Keratinocyte (primary cell): ENCODE measurements at regions not wholly inside any gene's neighbourhood (a gene's known extent, or its start where the extent isn't known, plus 50 kb on each side); places are given as distances from the start of the nearest gene placed in this dataset.

Experiments
- CTCF ChIP-seq, 3 experiments: IDR thresholded peaks in 1 of 3; conservative IDR thresholded peaks in 1 of 3; optimal IDR thresholded peaks in 1 of 3; 2 replicates in 2 of 3; 3 replicates in 1 of 3; pipeline versions ENCODE3 to v1.5.1; 2011; ENCODE audit warnings: low read length in 3 of 3, mild to moderate bottlenecking in 3 of 3, moderate library complexity in 2 of 3, control low read depth in 1 of 3, inconsistent platforms in 1 of 3; ENCODE audit not compliant: insufficient read depth in 2 of 3; ENCODE audit errors: extremely low read depth in 1 of 3
- EZH2 ChIP-seq: IDR thresholded peaks from one replicate; pipeline ENCODE4 v1.6.1; 2012; ENCODE audit warnings: inconsistent platforms, mild to moderate bottlenecking, low read length, moderate library complexity

- TF ChIP-seq CTCF (optimal IDR thresholded peaks at IDR 0.05 in 1 of 3, IDR thresholded peaks at IDR 0.05 in 1 of 3, conservative IDR thresholded peaks at IDR 0.05 in 1 of 3; ENCODE audit: extremely low read depth in 1 of 3, insufficient read depth in 2 of 3, low read length in 3 of 3) (no peak), EZH2 (no peak)
These were observed 223.6 kb upstream of the ISL1 start for GRCh38 chr5:51159606-51160005.
